Neural progenitor cell (in vitro differentiated cells): ENCODE measurements at regions not wholly inside any gene's neighbourhood (a gene's known extent, or its start where the extent isn't known, plus 50 kb on each side); places are given as distances from the start of the nearest gene placed in this dataset.

Experiments
- DNase-seq: peaks from one replicate; pipeline ENCODE4 v3.0.0-alpha.2; 2016; ENCODE audit warnings: low spot score
- H2AFZ ChIP-seq: fragments of 200-600 bp; sonication (generic); replicated peaks from 2 replicates; pipeline ENCODE4 v1.6.1; 2016; ENCODE audit warnings: antibody characterized with exemption
- H3F3A ChIP-seq: fragments of 200-600 bp; sonication (generic); 2 replicates; pipeline ENCODE4 v1.6.1; 2016; ENCODE audit warnings: antibody characterized with exemption, low read depth
- H3K27ac ChIP-seq: fragments of 200-600 bp; sonication (generic); 2 replicates; pipeline ENCODE4 v1.5.1; 2016; ENCODE audit warnings: mild to moderate bottlenecking
- H3K27me3 ChIP-seq: fragments of 200-600 bp; sonication (generic); 2 replicates; pipeline ENCODE4 v1.6.1; 2016; ENCODE audit warnings: mild to moderate bottlenecking, moderate library complexity
- H3K36me3 ChIP-seq: fragments of 200-600 bp; sonication (generic); 2 replicates; pipeline ENCODE4 v1.5.1; 2016
- H3K4me1 ChIP-seq: fragments of 200-600 bp; sonication (generic); 2 replicates; pipeline ENCODE4 v1.6.1; 2016; ENCODE audit warnings: mixed run types
- H3K4me2 ChIP-seq: fragments of 200-600 bp; sonication (generic); 2 replicates; pipeline ENCODE4 v1.6.1; 2016
- H3K4me3 ChIP-seq: fragments of 200-600 bp; sonication (generic); 2 replicates; pipeline ENCODE4 v1.5.1; 2016
- H3K79me2 ChIP-seq: fragments of 200-600 bp; sonication (generic); 2 replicates; pipeline ENCODE4 v1.6.1; 2016; ENCODE audit warnings: low read depth
- H3K9ac ChIP-seq: fragments of 200-600 bp; sonication (generic); 2 replicates; pipeline ENCODE4 v1.6.1; 2016
- H3K9me3 ChIP-seq: fragments of 200-600 bp; sonication (generic); 2 replicates; pipeline ENCODE4 v1.5.1; 2016; ENCODE audit warnings: low read depth
- H4K20me1 ChIP-seq: fragments of 200-600 bp; sonication (generic); 2 replicates; pipeline ENCODE4 v1.6.1; 2016; ENCODE audit warnings: low read depth
- H3K27ac Mint-ChIP-seq: 3 replicates; pipeline ENCODE4 v1.8.0; 2021; ENCODE audit warnings: mixed read lengths
- H3K27me3 Mint-ChIP-seq: 2 replicates; pipeline ENCODE4 v1.8.0; 2022; ENCODE audit warnings: low read depth, mild to moderate bottlenecking, inconsistent platforms, moderate library complexity, mixed read lengths; ENCODE audit not compliant: insufficient read depth
- H3K36me3 Mint-ChIP-seq: 3 replicates; pipeline ENCODE4 v1.8.0; 2021; ENCODE audit warnings: mixed read lengths
- H3K4me1 Mint-ChIP-seq: 3 replicates; pipeline ENCODE4 v1.8.0; 2021; ENCODE audit warnings: mixed read lengths
- H3K4me3 Mint-ChIP-seq: 3 replicates; pipeline ENCODE4 v1.8.0; 2021; ENCODE audit warnings: mild to moderate bottlenecking, moderate library complexity, mixed read lengths
- H3K9me3 Mint-ChIP-seq: 3 replicates; pipeline ENCODE4 v1.8.0; 2020; ENCODE audit warnings: mixed read lengths
- CTCF ChIP-seq: fragments of 200-600 bp; sonication (generic); IDR thresholded peaks from 2 replicates; pipeline ENCODE4 v1.5.1; 2017; ENCODE audit warnings: antibody characterized with exemption, mild to moderate bottlenecking
- EZH2 ChIP-seq: fragments of 200-600 bp; sonication (generic); IDR thresholded peaks from 2 replicates; pipeline ENCODE4 v1.6.1; 2017; ENCODE audit warnings: antibody characterized with exemption, mild to moderate bottlenecking, moderate library complexity
- EZH2phosphoT487 ChIP-seq: fragments of 200-600 bp; sonication (generic); IDR thresholded peaks from 2 replicates; pipeline ENCODE4 v1.6.1; 2017; ENCODE audit warnings: antibody characterized with exemption

- Histone ChIP-seq H3K36me3 (no peaks in the 10 kb centered on the region), H3K9ac (no peak overlapping the region), H3K79me2 (no peaks in the 10 kb centered on the region), H3K27me3 (no peaks in the 10 kb centered on the region), H2AFZ (peak overlapping the region; percentile 52), H3K4me2 (no peak overlapping the region), H4K20me1 (no peaks in the 10 kb centered on the region), H3K4me1 (no peaks in the 10 kb centered on the region), H3K27ac (no peak overlapping the region), H3F3A (no peaks in the 10 kb centered on the region), H3K4me3 (no peak overlapping the region), H3K9me3 (no peaks in the 10 kb centered on the region)
- no peaks in the 10 kb centered on the region for H3K4me1 Mint-ChIP-seq
- DNase-seq, result no peak
- H3K4me3 Mint-ChIP-seq, result no peak overlapping the region
- H3K27me3 Mint-ChIP-seq, result no peaks in the 10 kb centered on the region
- H3K9me3 Mint-ChIP-seq, result no peaks in the 10 kb centered on the region
- TF ChIP-seq EZH2, result no peak
- no peak for TF ChIP-seq EZH2phosphoT487
- TF ChIP-seq CTCF, result no peak
- no peak overlapping the region for H3K27ac Mint-ChIP-seq
- no peaks in the 10 kb centered on the region for H3K36me3 Mint-ChIP-seq
These were observed 326.3 kb downstream of the C4orf33 start for GRCh38 chr4:129422277-129422676.

GRCh38 chr4:129428454-129428853 lies 332.5 kb downstream of the C4orf33 start:
- Histone ChIP-seq H3K9me3 (no peaks in the 10 kb centered on the region), H3K4me1 (no peaks in the 10 kb centered on the region), H3K4me3 (no peak overlapping the region), H3K9ac (no peak overlapping the region), H3K36me3 (no peaks in the 10 kb centered on the region), H3K4me2 (no peak overlapping the region), H3K27me3 (no peaks in the 10 kb centered on the region), H3K27ac (no peak overlapping the region), H4K20me1 (no peaks in the 10 kb centered on the region), H3K79me2 (no peaks in the 10 kb centered on the region), H2AFZ (no peak overlapping the region), H3F3A (no peaks in the 10 kb centered on the region)
- no peak overlapping the region for H3K4me3 Mint-ChIP-seq
- H3K9me3 Mint-ChIP-seq, result no peaks in the 10 kb centered on the region
- no peak overlapping the region for H3K27ac Mint-ChIP-seq
- no peak for TF ChIP-seq EZH2
- TF ChIP-seq CTCF, result no peak
- H3K36me3 Mint-ChIP-seq, result no peaks in the 10 kb centered on the region
- no peak for DNase-seq
- no peaks in the 10 kb centered on the region for H3K27me3 Mint-ChIP-seq
- H3K4me1 Mint-ChIP-seq, result peaks cover 9% of the 10 kb centered on the region

- Histone ChIP-seq H4K20me1 (no peaks in the 10 kb centered on the region), H3K9me3 (no peaks in the 10 kb centered on the region), H2AFZ (no peak overlapping the region), H3K27ac (no peak overlapping the region), H3K4me1 (no peaks in the 10 kb centered on the region), H3K36me3 (no peaks in the 10 kb centered on the region), H3F3A (no peaks in the 10 kb centered on the region), H3K4me3 (no peak overlapping the region), H3K79me2 (no peaks in the 10 kb centered on the region), H3K4me2 (no peak overlapping the region), H3K27me3 (no peaks in the 10 kb centered on the region), H3K9ac (no peak overlapping the region)
- Mint-ChIP-seq H3K27me3 (no peaks in the 10 kb centered on the region), H3K4me3 (no peak overlapping the region), H3K27ac (no peak overlapping the region), H3K9me3 (no peaks in the 10 kb centered on the region), H3K4me1 (peaks cover 9% of the 10 kb centered on the region), H3K36me3 (no peaks in the 10 kb centered on the region)
- DNase-seq, result no peak
- TF ChIP-seq EZH2phosphoT487, result no peak
- TF ChIP-seq CTCF, result no peak
- no peak for TF ChIP-seq EZH2
These were observed 333.8 kb downstream of the C4orf33 start for GRCh38 chr4:129429581-129430320.
